ENCODE measurements at regions not wholly inside any gene's neighbourhood (a gene's known extent, or its start where the extent isn't known, plus 50 kb on each side); places are given as distances from the start of the nearest gene placed in this dataset.
A peak's percentile ranks its signal among the peaks of the same experiment; 100 is the strongest.

GRCh38 chr4:57172065-57172464 is 61.9 kb upstream of the IGFBP7 start:
- DNase-seq (ENCODE audit: low read depth): no peak

GRCh38 chr4:57168982-57169381 is 58.8 kb upstream of the IGFBP7 start:
- no peak for DNase-seq (ENCODE audit: low read depth)

GRCh38 chr4:57163530-57164459 is 53.6 kb upstream of the IGFBP7 start:
- DNase-seq (ENCODE audit: low read depth): peak; percentile 40

GRCh38 chr4:57162499-57163019 is 52.4 kb upstream of the IGFBP7 start:
- no peak for DNase-seq (ENCODE audit: low read depth)

Measured in activated T-helper 1 cell treated with Interleukin-2 at 50 U/mL for 16 hours (primary cell).